Colonic mucosa (tissue), 4 donors: ENCODE measurements at regions not wholly inside any gene's neighbourhood (a gene's known extent, or its start where the extent isn't known, plus 50 kb on each side); places are given as distances from the start of the nearest gene placed in this dataset.
A peak's percentile ranks its signal among the peaks of the same experiment; 100 is the strongest.

Experiments used
- DNase-seq: peaks from one replicate; pipeline ENCODE4 v3.0.0-alpha.2; 2020
- H3K27ac ChIP-seq: fragments of 200-600 bp; one replicate; pipeline ENCODE4 v1.8.0; 2021
- H3K27me3 ChIP-seq: fragments of 200-600 bp; one replicate; pipeline ENCODE4 v1.8.0; 2021
- H3K36me3 ChIP-seq: fragments of 200-600 bp; one replicate; pipeline ENCODE4 v1.8.0; 2021
- H3K4me1 ChIP-seq: fragments of 200-600 bp; one replicate; pipeline ENCODE4 v1.8.0; 2021; ENCODE audit warnings: mild to moderate bottlenecking
- H3K4me3 ChIP-seq: fragments of 200-600 bp; one replicate; pipeline ENCODE4 v1.8.0; 2021
- H3K9ac ChIP-seq, 2 donors: one replicate each; pipeline ENCODE4 v1.7.0; 2013; ENCODE audit warnings: control low read depth in 2 of 2, low read depth in 2 of 2, low read length in 2 of 2
- H3K9me3 ChIP-seq: fragments of 200-600 bp; one replicate; pipeline ENCODE4 v1.8.0; 2021
- CTCF ChIP-seq: fragments of 200-600 bp; IDR thresholded peaks from one replicate; pipeline ENCODE4 v1.8.0; 2022; ENCODE audit warnings: antibody characterized with exemption, mild to moderate bottlenecking
- intact Hi-C: fragments of 100-400 bp; cut with DNase I; formaldehyde crosslinking; loops from one replicate; pipeline ENCODE4 v1.14.1; 2022
- donor health status: healthy.
- donor health status: DM: no; HTN: no; CAD: no.
- donor health status: DM: no; HTN: no; CAD: no.

- Histone ChIP-seq H3K27me3 (no peaks in the 10 kb centered on the region), H3K36me3 (no peaks in the 10 kb centered on the region), H3K27ac (no peak overlapping the region), H3K4me3 (no peak overlapping the region), H3K4me1 (no peaks in the 10 kb centered on the region), H3K9me3 (no peaks in the 10 kb centered on the region), H3K9ac (no peak overlapping the region)
- TF ChIP-seq CTCF: no peak
- intact Hi-C loops: no loop called here
- no peak for DNase-seq
These were observed 395.5 kb upstream of the PROK2 start for GRCh38 chr3:72180405-72180804.

DNA sequence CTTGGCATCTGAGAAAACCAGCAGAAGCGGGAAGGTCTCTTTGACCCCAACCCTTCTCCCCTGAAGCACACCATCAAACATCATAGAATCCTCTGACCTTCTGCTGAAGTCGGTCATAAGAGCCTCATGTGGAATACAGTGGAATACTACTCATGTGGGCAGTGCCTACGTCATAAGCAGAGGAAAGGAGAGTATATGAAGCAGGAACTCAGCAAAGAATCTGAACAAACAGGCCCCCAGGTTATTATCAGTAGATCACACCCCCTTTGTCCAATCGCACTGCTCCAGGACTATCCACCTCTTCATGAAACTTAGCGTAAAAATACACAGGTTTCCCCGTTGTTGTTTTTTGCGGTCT lies 394.1 kb upstream of the PROK2 start:
- Histone ChIP-seq H3K36me3 (no peaks in the 10 kb centered on the region), H3K27me3 (no peaks in the 10 kb centered on the region), H3K27ac (no peak overlapping the region), H3K4me3 (no peak overlapping the region), H3K4me1 (no peaks in the 10 kb centered on the region), H3K9ac (no peak overlapping the region), H3K9me3 (no peaks in the 10 kb centered on the region)
- no peak for DNase-seq
- intact Hi-C loops: no loop called here
- no peak for TF ChIP-seq CTCF

GRCh38 chr3:72178463-72179106 lies 393.6 kb upstream of the PROK2 start:
- H3K4me3 ChIP-seq: no peak overlapping the region
- H3K27ac ChIP-seq: no peak overlapping the region
- no peak for DNase-seq
- H3K9ac ChIP-seq: no peak overlapping the region
- TF ChIP-seq CTCF: no peak
- H3K4me1 ChIP-seq: no peaks in the 10 kb centered on the region
- H3K36me3 ChIP-seq: no peaks in the 10 kb centered on the region
- H3K9me3 ChIP-seq: no peaks in the 10 kb centered on the region
- intact Hi-C loops: no loop called here
- H3K27me3 ChIP-seq: no peaks in the 10 kb centered on the region

- no peak for TF ChIP-seq CTCF
- Histone ChIP-seq H3K9me3 (no peaks in the 10 kb centered on the region), H3K4me3 (no peak overlapping the region), H3K9ac (peak overlapping the region in 1 of 2 donors; percentile 42), H3K27me3 (no peaks in the 10 kb centered on the region), H3K27ac (no peak overlapping the region), H3K4me1 (no peaks in the 10 kb centered on the region), H3K36me3 (no peaks in the 10 kb centered on the region)
- DNase-seq: peak; percentile 28
- intact Hi-C loops: no loop called here
These were observed 392.4 kb upstream of the PROK2 start for GRCh38 chr3:72177075-72178050.

DNA sequence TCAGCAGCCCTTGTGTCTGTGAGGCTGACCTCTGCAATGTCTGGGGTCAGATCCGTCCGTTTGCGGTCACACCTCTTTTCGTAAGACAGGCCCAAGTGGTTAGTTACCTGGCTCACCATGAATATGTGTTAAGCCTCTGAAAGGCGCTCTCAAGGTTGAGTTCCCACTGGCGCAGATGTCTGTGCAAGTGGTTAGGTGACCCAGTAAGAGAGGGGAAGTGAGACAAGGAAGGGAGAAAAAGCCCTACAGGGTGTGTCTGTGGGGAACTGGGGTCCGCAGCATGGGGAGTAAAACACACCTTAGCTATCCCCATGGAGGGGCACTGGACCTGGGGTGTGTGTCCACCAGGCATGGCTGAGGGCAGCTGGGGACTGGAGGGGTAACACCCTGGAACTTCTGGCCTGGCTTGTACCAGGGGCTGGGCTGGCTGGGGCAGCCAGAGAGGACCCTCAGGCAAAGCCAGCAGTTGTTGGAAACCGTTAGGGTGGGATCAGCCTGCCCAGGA lies 391.6 kb upstream of the PROK2 start:
- Histone ChIP-seq H3K36me3 (no peaks in the 10 kb centered on the region), H3K9me3 (no peaks in the 10 kb centered on the region), H3K27me3 (no peaks in the 10 kb centered on the region), H3K27ac (no peak overlapping the region), H3K4me1 (no peaks in the 10 kb centered on the region), H3K4me3 (no peak overlapping the region), H3K9ac (peak overlapping the region in 1 of 2 donors; percentile 42)
- no peak for TF ChIP-seq CTCF
- no peak for DNase-seq
- intact Hi-C loops: no loop called here
